HG03342 (cell line): ENCODE measurements at regions not wholly inside any gene's neighbourhood (a gene's known extent, or its start where the extent isn't known, plus 50 kb on each side); places are given as distances from the start of the nearest gene placed in this dataset.

Source experiments
- ATAC-seq: cut with Tn5 transposase; IDR thresholded peaks from one replicate; pipeline ENCODE4 v1.9.1; 2021; ENCODE audit warnings: mild to moderate bottlenecking, moderate library complexity; ENCODE audit not compliant: unreplicated experiment

GRCh38 chr6:37105148-37106050 is 64.6 kb upstream of the PIM1 start:
- ATAC-seq: no peak

DNA sequence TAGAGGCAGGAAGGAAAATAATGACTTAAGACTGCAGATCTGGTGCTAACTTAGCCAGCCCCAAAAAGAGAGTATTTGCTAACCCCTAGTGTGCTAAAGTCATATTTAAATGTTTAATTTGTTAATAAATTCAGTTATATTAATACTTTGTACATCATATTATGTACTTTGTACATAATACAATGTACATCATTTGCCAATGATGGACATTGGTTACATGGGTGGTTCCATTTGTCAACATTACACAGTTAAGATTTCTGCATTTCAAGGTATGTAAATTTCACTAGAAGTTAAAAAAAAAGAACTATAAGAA is 63.9 kb upstream of the PIM1 start:
- no peak for ATAC-seq

- ATAC-seq: no peak
Measured at GRCh38 chr6:37106554-37106953, 63.4 kb upstream of the PIM1 start.

DNA sequence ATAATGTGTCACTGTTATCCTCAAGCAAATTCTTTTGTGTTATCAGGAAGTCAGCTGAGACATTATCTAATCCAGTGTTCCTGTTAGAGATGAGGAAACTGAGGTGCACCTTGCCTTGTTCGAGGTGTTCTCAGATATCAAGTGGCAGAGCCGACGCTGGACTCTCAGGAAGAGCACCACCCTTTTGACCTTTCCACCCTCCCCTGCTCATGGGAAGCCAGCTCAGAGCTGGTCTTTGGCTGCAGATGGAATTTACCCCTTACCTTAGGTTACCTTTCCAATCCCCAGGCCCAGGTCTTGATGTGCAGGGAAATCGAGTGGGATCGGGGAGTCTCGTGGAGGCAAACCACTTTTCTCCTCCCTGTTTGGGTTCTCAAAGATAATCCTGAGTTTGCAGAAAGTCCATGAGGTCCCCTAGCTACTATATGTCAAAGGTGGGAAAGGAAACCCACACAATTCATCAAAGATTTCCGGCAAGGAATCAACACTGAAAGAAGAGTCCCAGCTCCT is 62.9 kb upstream of the PIM1 start:
- no peak for ATAC-seq

DNA sequence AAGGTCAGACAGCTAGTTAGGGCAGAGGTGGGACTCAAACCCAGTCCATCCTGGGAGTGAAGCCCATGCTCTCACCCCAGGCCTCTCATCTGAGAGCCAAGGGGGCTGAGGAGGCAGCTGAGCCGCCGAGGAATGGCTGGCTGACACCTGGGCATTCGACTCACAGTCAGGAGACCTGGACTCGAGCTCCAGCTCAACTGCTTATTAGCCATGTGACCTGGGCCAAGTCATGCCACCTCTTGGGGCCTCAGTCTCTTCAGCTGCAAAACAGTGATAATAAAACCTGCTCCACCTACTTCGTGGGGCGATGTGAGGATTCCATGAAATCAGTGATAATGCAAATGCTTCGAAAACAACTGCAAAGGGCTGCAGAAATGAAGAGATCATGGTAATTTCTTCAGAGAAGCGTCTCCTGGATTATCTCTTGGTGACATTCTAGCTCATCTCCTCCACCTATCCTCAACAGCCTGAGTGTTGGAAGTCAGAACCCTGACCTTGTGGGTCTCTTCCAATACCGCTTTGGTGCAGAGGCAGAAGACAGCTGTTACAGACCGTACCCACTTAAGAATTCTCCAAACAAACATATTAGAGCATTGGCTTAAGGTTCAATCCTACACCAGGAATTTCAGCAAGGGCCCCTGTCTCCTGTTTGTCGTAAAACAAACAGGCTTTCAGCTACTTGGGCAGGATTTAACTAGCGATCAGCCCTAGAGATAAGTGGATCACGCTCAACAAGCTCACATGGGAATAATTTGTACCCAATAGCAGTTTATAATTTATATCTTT is 60.0 kb upstream of the PIM1 start:
- ATAC-seq: no peak

GRCh38 chr6:37110500-37111461 is 59.2 kb upstream of the PIM1 start:
- no peak for ATAC-seq

GRCh38 chr6:37113976-37114375 is 56.0 kb upstream of the PIM1 start:
- no peak for ATAC-seq

DNA sequence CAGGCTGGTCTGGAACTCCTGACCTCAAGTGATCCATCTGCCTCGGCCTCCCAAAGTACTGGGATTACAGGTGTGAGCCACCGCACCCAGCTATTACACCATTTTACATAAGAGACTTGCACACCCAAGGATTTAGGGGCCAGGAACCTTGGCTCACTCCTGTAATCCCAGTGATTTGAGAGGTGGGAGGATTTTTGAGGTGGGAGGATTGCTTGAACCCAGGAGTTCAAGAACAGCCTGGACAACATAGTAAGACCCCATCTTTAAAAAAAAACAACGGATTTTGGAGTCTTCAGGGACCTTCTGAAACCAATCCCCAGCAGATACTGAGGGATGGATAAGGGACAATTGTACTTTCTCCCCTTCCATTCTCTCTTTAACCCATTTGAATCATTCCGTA is 55.3 kb upstream of the PIM1 start:
- no peak for ATAC-seq

DNA sequence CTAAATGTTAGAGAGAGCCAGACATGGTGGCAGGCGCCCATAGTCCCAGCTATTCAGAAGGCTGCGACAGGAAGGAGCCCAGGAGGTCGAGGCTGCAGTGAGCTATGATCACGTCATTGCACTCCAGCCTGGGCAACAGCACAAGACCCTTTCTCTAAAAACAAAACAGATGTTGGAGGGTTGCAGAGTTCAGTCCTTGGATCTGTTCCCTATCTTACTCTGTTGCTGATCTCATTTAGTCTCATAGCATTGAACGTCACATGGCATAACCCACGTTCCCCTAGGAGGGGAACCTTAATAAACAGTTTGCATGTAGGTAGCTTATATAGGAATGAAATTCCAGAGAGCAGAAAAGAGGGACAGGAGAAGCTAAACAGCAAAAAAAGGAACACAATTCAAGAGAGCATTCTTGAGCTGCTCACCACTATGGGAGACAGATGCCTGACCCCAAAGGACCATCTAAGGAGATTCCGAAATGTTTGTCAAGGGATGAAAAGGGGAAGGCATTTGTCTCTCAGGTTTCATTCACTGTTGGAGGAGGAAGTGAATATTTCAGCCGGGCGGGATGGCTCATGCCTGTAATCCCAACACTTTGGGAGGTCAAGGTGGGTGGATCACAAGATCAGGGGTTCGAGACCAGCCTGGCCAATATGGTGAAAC is 54.6 kb upstream of the PIM1 start:
- no peak for ATAC-seq

DNA sequence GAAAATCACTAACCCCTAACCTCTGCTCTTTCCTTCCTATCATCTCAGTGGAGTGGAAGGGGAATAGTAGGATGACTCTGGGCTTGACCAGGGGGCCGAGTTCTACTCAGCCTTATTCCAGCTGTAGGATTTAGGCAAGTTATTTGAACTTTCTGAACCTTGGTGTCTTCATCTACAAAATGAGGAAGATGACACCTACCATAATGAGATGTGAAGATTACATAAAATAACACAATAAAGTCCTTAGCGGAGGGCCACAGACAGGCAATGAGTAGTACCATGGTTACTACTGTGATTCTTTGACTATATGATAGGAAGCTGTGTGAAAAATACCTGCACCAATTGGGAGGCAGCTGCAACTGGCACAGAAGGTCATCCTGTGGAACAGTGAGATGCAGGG is 53.6 kb upstream of the PIM1 start:
- no peak for ATAC-seq

- ATAC-seq: no peak
Measured at GRCh38 chr6:37119387-37119886, 50.5 kb upstream of the PIM1 start.
